HepG2 (cell line): ENCODE measurements at regions not wholly inside any gene's neighbourhood (a gene's known extent, or its start where the extent isn't known, plus 50 kb on each side); places are given as distances from the start of the nearest gene placed in this dataset.

Experiments
- FOXA1 ChIP-seq, 2 experiments: fragments of 450-650 bp in 1 of 2; sonication (generic) in 1 of 2; formaldehyde crosslinking in 1 of 2; IDR thresholded peaks; 2 replicates each; pipeline versions ENCODE4 v1.4.0 to v1.6.1; 2016 to 2020; ENCODE audit warnings: missing genetic modification reagents in 1 of 2
- FOXO1 ChIP-seq: sonication (generic); formaldehyde crosslinking; IDR thresholded peaks from 2 replicates; pipeline ENCODE4 v1.4.0; 2020; ENCODE audit warnings: missing genetic modification reagents
- GRHL1 ChIP-seq: sonication (generic); formaldehyde crosslinking; conservative IDR thresholded peaks from 2 replicates; pipeline ENCODE4 v1.8.0; 2022; ENCODE audit warnings: missing genetic modification reagents
- HINFP ChIP-seq: sonication (generic); formaldehyde crosslinking; IDR thresholded peaks from 2 replicates; pipeline ENCODE4 v1.4.0; 2020; ENCODE audit warnings: low read depth, mild to moderate bottlenecking, missing genetic modification reagents
- POLR2A ChIP-seq, 2 experiments: IDR thresholded peaks; 2 replicates each; pipeline ENCODE4 v1.6.1; 2011; ENCODE audit warnings: low read depth in 2 of 2, low read length in 2 of 2, mild to moderate bottlenecking in 1 of 2, moderate library complexity in 1 of 2; ENCODE audit not compliant: insufficient read depth in 1 of 2
- THRA ChIP-seq: sonication (generic); formaldehyde crosslinking; IDR thresholded peaks from 2 replicates; pipeline ENCODE4 v1.4.0; 2020; ENCODE audit warnings: missing genetic modification reagents, borderline replicate concordance
- ZFX ChIP-seq: sonication (generic); formaldehyde crosslinking; IDR thresholded peaks from 2 replicates; pipeline ENCODE4 v1.4.0; 2020; ENCODE audit warnings: mild to moderate bottlenecking, low read depth, missing genetic modification reagents, moderate library complexity
- ZNF563 ChIP-seq: sonication (generic); formaldehyde crosslinking; IDR thresholded peaks from 2 replicates; pipeline ENCODE4 v1.8.0; 2022; ENCODE audit warnings: mild to moderate bottlenecking, moderate library complexity, missing genetic modification reagents
- ZSCAN29 ChIP-seq: sonication (generic); formaldehyde crosslinking; conservative IDR thresholded peaks from 2 replicates; pipeline ENCODE4 v1.4.0; 2020; ENCODE audit warnings: mild to moderate bottlenecking, missing genetic modification reagents
- TF ChIP-seq, protein P1 (sequence below), 2 experiments: sonication (generic) in 1 of 2; formaldehyde crosslinking in 1 of 2; IDR thresholded peaks; 2 replicates each; pipeline versions ENCODE4 v1.4.0 to v1.6.1; 2018 to 2020; ENCODE audit warnings: missing genetic modification reagents in 2 of 2, borderline replicate concordance in 1 of 2, low read depth in 1 of 2, mild to moderate bottlenecking in 1 of 2, missing biosample characterization in 1 of 2
- TF ChIP-seq, protein P2 (sequence below): sonication (generic); formaldehyde crosslinking; IDR thresholded peaks from 2 replicates; pipeline ENCODE4 v1.4.0; 2020; ENCODE audit warnings: mild to moderate bottlenecking, missing genetic modification reagents, borderline replicate concordance
- TF ChIP-seq, protein P3 (sequence below): sonication (generic); formaldehyde crosslinking; IDR thresholded peaks from 2 replicates; pipeline ENCODE4 v1.5.1; 2020; ENCODE audit warnings: missing genetic modification reagents, mild to moderate bottlenecking, borderline replicate concordance

- TF ChIP-seq, protein P1, sequence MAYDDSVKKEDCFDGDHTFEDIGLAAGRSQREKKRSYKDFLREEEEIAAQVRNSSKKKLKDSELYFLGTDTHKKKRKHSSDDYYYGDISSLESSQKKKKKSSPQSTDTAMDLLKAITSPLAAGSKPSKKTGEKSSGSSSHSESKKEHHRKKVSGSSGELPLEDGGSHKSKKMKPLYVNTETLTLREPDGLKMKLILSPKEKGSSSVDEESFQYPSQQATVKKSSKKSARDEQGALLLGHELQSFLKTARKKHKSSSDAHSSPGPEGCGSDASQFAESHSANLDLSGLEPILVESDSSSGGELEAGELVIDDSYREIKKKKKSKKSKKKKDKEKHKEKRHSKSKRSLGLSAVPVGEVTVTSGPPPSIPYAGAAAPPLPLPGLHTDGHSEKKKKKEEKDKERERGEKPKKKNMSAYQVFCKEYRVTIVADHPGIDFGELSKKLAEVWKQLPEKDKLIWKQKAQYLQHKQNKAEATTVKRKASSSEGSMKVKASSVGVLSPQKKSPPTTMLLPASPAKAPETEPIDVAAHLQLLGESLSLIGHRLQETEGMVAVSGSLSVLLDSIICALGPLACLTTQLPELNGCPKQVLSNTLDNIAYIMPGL (CRISPR knock-in tag; IDR thresholded peaks at IDR 0.05; ENCODE audit: borderline replicate concordance in 1 of 2, low read depth in 1 of 2), result no peak; a peak in 3 of 4 replicates
- no peak for TF ChIP-seq FOXA1 (IDR thresholded peaks at IDR 0.05)
- no peak for TF ChIP-seq FOXA1 (CRISPR knock-in tag; IDR thresholded peaks at IDR 0.05)
- TF ChIP-seq ZFX (CRISPR knock-in tag), result no peak; the same call in 1 of the 2 replicates
- TF ChIP-seq ZNF563 (CRISPR knock-in tag), result no peak
- peak; percentile 75; the same call in 1 of the 2 replicates for TF ChIP-seq HINFP (CRISPR knock-in tag)
- TF ChIP-seq, protein P2, sequence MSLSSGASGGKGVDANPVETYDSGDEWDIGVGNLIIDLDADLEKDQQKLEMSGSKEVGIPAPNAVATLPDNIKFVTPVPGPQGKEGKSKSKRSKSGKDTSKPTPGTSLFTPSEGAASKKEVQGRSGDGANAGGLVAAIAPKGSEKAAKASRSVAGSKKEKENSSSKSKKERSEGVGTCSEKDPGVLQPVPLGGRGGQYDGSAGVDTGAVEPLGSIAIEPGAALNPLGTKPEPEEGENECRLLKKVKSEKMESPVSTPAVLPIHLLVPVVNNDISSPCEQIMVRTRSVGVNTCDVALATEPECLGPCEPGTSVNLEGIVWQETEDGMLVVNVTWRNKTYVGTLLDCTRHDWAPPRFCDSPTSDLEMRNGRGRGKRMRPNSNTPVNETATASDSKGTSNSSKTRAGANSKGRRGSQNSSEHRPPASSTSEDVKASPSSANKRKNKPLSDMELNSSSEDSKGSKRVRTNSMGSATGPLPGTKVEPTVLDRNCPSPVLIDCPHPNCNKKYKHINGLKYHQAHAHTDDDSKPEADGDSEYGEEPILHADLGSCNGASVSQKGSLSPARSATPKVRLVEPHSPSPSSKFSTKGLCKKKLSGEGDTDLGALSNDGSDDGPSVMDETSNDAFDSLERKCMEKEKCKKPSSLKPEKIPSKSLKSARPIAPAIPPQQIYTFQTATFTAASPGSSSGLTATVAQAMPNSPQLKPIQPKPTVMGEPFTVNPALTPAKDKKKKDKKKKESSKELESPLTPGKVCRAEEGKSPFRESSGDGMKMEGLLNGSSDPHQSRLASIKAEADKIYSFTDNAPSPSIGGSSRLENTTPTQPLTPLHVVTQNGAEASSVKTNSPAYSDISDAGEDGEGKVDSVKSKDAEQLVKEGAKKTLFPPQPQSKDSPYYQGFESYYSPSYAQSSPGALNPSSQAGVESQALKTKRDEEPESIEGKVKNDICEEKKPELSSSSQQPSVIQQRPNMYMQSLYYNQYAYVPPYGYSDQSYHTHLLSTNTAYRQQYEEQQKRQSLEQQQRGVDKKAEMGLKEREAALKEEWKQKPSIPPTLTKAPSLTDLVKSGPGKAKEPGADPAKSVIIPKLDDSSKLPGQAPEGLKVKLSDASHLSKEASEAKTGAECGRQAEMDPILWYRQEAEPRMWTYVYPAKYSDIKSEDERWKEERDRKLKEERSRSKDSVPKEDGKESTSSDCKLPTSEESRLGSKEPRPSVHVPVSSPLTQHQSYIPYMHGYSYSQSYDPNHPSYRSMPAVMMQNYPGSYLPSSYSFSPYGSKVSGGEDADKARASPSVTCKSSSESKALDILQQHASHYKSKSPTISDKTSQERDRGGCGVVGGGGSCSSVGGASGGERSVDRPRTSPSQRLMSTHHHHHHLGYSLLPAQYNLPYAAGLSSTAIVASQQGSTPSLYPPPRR (CRISPR knock-in tag), result no peak
- TF ChIP-seq THRA (CRISPR knock-in tag), result peak; percentile 96; the same call in 1 of the 2 replicates
- no peak for TF ChIP-seq GRHL1
- no peak for TF ChIP-seq ZSCAN29 (CRISPR knock-in tag)
- no peak for TF ChIP-seq POLR2A (IDR thresholded peaks at IDR 0.05; ENCODE audit: insufficient read depth in 1 of 2, low read depth in 2 of 2, low read length in 2 of 2)
- peak; percentile 15; the same call in 1 of the 2 replicates for TF ChIP-seq FOXO1 (CRISPR knock-in tag)
- TF ChIP-seq, protein P3, sequence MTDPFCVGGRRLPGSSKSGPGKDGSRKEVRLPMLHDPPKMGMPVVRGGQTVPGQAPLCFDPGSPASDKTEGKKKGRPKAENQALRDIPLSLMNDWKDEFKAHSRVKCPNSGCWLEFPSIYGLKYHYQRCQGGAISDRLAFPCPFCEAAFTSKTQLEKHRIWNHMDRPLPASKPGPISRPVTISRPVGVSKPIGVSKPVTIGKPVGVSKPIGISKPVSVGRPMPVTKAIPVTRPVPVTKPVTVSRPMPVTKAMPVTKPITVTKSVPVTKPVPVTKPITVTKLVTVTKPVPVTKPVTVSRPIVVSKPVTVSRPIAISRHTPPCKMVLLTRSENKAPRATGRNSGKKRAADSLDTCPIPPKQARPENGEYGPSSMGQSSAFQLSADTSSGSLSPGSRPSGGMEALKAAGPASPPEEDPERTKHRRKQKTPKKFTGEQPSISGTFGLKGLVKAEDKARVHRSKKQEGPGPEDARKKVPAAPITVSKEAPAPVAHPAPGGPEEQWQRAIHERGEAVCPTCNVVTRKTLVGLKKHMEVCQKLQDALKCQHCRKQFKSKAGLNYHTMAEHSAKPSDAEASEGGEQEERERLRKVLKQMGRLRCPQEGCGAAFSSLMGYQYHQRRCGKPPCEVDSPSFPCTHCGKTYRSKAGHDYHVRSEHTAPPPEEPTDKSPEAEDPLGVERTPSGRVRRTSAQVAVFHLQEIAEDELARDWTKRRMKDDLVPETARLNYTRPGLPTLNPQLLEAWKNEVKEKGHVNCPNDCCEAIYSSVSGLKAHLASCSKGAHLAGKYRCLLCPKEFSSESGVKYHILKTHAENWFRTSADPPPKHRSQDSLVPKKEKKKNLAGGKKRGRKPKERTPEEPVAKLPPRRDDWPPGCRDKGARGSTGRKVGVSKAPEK (CRISPR knock-in tag), result no peak
Observed at GRCh38 chr5:2038321-2039179, 155.8 kb upstream of the IRX4 start (continued).
